HG03354 (cell line): ENCODE measurements at regions not wholly inside any gene's neighbourhood (a gene's known extent, or its start where the extent isn't known, plus 50 kb on each side); places are given as distances from the start of the nearest gene placed in this dataset.
"Not testable (repeated sequence)": the region's sequence is repeated elsewhere in the genome, so short reads cannot be mapped to it uniquely, and the experiment has no call there.

ENCODE experiments used
- ATAC-seq: cut with Tn5 transposase; IDR thresholded peaks from one replicate; pipeline ENCODE4 v1.9.1; 2021; ENCODE audit warnings: mild to moderate bottlenecking; ENCODE audit not compliant: unreplicated experiment, poor library complexity, severe bottlenecking

DNA sequence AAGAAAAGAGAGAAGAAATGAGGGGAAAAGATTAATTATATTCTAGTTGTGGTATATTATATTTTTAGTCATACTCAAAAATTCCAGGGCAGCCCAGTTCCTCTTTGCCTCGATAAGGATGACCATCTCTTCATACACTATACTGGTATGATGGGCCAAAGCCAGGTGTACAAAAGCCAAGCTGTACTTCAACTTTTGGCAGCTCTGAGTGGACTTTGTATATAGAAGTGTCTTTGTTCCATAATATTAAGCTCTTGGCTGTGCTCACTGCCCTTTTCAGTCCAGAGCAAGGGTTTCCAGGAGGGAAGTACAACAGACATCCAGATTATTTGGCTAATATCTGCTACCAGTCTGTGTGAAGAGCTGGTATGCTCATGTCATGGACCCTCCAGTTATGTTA, 934.3 kb upstream of the CDH10 start:
- ATAC-seq: no peak

DNA sequence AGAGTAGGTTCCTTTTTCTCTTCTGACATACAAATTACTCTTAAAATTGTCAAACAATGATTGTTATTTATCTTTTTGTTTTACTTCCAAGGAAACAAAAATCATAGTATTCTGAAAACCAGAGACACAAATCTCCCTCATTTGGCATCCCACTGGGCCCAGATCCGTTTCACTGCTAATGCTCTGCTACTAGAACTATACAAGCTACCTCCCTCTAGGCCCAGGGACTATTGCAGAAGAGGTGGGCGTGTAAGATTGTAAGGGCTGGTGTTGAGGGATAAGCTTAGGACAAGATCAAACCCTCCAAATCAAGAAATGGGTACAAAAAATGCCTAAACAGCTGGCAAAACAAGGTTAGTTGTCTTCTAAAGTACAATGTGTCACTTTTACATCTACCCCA, 928.9 kb upstream of the CDH10 start:
- no peak for ATAC-seq

DNA sequence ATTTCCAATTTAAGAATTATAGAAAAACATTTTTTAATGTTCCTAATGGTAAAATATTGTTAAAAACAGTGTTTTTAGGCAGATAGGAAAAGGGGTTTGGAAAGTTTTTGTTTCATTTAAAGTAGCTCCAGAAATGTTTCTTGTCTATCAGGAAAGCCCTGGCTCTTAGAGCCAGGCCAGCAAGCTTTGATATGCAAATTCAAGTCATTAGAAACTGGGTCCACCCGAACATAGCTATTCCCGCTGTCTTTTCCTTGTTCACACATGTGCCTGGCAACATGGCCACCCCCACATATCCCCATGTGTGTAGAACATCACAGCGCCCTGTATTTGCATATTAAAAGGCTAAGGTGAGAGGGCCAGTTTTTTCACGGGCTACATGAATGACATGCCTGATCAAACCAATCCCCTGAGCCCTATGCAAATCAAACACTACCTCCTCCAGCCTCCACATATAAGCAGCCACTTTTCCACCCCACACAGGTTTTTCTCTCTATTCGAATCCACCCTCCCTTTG, 925.3 kb upstream of the CDH10 start:
- no peak for ATAC-seq

DNA sequence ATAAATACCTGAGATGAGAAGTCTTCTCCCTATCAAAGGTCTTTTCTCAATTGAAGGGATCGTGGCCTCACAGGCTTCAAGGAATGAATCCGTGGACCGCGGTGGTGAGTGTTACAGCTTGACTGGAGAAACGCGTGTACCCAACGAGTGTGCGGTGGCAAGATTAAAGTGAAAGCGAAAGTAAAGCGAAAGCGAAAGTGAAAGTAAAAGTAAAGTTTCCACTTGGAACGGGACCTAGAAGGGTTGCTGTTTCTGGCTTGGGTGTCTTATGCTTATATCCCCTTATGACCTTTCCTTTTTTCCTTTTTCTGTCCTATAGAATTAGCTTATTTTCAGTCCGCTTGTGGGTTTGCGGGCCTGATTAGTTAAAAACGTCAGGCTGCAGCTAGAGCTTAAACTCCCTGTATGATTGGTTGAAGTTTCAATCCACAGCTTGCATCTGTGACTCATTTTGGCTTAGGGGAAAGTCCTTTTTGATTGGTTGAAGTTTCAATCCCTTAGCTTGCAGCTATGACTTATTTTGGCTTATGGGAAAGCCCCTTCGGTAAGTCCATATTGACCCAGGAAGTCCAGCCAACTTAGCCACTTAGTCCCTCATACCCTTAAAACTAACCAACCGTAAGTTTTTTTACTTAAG, 924.3 kb upstream of the CDH10 start:
- ATAC-seq: no peak

DNA sequence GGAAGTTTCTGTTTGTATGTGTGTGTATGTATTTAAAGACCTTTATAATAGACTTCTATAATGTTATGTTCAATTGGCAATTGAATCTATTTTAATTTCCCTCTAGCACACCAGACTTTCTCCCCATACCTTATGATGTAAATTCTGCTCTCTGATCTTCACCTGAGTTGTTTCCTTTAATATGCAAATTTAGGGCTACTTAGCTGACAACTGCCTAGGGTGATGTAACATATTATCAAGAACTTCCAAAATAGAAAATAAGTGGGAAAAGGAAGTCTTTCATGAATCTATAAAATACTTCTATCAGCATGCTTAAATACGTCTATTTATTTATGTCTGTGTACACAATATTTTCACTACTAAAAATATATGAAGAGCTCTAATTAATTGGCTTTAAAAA, 923.5 kb upstream of the CDH10 start:
- no peak for ATAC-seq

DNA sequence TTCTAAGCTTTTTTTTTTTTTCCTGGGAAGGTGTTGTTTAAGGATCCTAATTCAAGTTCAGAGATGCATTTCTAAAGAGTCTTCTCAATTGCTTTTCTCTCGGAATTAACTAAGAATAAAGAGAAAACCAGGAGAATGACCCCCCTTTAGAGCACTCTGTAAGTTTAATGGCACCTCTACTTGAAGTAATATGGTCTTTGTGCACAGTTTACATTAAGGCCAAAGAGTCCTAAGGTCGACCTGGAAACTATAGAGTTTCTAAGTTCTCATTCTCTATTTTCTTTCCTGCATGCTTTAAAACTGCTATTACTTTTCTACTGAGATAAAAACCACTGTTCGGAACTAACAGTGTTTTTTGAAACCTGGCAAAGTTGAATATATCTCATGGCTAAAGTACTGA, 923.1 kb upstream of the CDH10 start:
- no peak for ATAC-seq

DNA sequence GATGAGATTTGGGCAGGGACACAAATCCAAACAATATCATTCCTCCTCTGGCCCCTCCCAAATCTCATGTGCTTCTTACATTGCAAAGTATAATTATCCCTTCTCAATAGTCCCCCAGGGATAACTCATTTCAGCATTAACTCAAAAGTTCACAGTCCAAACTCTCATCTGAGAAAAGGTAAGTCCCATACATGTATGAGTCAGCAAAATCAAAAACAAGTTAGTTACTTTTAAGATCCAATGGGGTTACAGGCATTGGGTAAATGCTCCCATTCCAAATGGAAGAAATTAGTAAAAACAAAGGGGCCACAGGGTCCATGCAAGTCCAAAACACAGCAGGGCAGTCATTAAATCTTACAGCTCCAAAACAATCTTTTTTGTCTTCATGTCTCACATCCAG, 917.9 kb upstream of the CDH10 start:
- ATAC-seq: no peak

DNA sequence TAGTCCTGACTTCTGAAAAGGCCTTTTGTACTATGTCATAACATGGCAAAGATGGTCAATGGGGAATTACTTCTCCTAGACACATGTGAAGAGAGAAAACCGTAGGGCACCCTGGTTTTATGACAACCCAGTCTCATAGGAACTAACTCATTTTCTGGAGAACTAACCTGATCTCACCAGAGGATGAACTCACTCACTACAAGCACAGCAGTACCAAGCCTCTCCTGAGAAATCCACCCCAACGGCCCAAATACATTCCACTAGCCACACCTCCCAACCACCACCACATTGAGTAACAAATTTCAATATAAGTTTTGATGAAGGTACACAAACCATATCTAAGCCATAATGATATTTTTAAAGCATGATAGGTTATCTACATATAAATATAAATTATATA, 909.3 kb upstream of the CDH10 start:
- ATAC-seq: no peak

DNA sequence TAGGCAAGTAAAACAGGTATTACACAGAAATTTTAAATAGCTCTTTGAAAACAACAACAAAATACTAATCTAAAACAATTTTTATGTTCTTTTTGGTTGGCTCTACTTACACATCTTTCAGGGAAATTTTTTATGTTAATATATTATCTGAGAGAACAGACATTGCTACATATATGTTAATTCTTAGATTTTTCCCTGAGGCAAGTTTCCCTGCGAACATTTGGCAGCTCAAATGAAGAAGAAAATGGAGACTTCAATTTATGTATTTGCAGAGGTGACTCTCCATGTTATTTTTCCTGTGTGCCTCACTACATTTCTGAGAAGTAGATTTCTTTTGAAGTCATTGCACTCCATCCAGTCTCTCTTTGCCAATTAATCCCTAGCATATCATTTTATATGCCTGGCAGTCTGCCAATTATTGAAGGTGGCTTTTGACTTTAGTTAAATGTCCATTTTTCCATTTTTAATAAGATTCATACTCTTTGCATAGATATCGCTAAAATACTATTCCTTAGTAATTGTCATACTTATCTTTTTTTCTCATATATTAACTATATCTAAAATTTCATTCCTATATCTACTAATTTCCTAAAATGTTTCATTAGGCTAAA, 908.2 kb upstream of the CDH10 start:
- no peak for ATAC-seq

DNA sequence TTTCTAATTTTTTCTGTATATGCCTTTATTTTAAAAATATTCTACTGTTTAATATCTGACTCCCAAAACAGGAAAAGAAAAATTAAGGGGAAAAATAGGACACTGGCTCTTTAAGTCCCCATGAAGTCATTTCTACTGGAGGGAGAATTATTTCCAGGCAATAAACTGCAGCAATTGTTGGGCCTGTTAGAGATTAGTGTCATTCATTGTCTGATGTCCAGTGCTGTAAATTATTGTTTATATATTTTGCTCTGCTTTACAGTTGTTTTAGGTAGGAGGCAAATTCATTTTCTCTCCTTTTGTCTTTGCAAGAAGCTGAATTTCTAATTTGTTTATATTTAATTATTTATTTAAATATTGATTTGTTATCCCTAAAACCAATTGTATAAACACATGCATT, 906.0 kb upstream of the CDH10 start:
- ATAC-seq: no peak

DNA sequence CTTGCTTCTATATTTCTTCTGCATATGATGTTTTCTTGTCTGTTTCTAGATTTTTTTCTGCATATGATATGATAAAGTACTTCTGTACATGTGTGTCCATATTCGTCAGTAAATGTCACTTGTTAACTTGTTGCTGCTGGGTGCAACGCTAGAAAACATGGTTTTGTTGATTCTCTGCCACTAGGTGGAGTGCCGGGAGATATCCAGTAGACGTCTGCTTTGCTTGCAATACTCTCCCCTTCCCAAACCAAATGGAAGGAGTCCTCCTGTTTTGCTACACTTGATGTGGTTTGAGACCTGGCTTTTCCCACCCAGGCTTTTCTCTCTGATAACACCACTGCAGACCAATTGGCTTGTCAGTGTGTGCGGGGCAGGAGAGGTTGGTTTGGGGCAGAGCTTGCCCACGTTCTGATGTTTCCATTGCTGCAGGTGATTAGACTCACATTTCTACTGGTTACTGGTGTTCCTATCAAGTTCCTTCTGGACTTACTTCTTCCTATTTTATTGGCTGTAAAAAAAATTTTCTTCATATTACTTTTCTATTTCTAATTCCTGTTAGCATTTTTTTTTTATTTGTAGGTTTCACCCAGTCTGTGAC, 900.0 kb upstream of the CDH10 start:
- ATAC-seq: peak; percentile 53

DNA sequence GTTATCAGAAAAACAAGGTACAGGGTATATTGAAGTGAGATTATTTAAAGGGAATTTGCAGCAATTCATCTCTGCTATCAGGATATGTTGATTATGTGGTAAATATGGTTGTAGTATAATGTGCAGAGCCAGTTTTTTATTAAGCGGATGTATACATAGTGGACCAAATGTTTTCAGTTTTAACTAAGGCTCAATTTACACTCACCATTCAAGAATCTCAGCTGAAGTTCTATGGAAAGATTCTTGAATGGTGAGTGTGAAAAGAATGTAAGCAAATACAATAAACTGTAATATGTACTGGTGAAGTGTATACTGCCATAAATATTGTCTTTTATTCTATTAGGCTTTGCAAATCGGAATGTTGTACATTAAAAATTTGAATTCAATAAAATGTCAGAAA, 895.9 kb upstream of the CDH10 start:
- no peak for ATAC-seq

DNA sequence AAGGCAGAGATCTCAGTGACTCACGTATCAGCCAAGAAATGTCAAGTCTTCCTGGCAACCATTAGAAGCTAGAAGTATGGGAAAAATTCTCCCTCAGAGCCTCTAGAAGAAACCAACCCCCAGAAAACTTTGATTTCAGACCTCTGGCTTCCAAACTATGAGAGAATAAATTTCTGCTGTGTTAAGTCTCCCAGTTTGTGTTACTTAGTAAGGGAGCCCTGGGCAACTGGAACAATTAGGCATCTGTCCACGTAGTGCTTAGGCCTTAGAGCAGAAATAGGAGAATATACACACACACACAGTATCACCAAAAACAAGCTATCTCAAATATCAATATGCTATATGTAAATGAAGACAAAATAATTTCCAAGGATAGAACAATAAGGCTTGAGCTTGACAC, 894.8 kb upstream of the CDH10 start:
- no peak for ATAC-seq

DNA sequence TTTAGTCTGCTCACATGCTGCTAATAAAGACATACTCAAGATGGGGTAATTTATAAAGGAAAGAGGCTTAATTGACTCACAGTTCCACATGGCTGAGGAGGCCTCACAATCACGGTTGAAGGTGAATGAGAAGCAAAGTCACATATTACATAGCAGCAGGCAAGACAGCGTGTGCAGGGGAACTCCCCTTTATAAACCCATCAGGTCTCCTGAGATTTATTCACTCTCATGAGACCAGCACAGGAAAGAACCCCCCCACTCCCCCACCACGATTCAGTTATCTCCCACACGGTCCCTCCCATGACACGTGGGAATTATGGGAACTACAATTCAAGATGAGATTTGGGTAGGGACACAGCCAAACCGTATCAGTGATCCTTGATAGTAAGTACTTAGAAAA, 891.7 kb upstream of the CDH10 start:
- not testable (repeated sequence) for ATAC-seq

DNA sequence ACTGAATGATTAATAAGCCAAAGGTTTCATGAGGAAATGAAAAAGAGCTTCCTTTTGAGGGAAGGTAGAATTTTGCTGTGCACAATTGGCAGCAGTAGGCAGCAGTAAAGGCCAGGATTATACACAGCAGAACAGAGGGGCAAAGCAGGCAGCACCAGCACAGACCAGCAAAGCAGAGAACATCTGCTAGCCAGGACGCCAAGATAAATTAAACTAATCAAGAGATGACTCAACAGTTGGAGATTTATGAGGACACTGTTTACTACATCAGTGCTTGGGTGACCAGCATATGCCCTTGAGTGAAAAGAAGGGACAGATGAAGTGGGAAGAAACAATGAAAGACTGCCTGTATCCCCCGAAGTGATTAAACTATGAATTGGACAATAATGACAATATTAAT, 871.4 kb upstream of the CDH10 start:
- ATAC-seq: no peak

DNA sequence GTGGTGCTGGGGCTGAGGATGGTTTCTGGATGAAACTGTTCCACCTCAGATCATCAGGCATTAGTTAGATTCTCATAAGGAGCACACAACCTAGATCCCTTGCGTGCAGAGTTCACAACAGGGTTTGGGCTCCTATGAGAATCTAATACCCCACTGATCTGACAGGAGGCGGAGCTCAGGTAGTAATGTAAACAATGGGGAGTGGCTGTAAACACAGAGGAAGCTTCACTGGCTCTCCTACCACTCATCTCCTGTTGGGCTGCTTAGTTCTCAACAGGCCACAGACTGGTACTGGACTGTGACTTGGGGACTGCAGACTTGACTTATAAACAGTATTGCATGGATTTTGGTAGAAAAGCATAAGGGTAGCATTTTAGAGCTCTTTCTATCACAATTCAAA, 870.7 kb upstream of the CDH10 start:
- ATAC-seq: no peak

DNA sequence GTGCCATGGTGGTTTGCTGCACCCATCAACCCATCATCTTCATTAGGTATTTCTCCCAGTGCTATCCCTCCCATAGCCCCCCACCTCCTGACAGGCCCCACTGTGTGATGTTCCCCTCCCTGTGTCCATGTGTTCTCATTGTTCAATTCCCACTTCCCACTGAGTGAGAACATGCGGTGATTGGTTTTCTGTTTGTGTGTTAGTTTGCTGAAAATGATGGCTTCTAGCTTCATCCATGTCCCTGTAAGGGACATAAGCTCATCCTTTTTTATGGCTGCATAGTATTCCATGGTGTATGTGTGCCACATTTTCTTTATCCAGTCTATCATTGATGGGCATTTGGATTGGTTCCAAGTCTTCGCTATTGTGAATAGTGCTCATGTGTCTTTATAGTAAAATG, 865.9 kb upstream of the CDH10 start:
- ATAC-seq: not testable (repeated sequence)

DNA sequence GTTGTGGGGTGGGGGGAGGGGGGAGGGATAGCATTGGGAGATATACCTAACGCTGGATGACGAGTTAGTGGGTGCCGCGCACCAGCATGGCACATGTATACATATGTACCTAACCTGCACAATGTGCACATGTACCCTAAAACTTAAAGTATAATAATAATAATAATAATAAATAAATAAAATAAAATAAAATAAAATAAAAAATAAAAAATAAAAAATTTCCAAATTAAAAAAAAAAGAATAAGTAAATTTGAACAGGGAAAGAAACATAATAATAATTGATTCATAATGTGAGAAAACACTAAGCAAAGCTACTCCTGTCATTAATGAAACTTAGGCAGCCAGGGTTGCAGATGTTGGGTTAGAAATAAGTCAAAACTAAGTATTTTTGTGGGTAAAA, 863.2 kb upstream of the CDH10 start:
- not testable (repeated sequence) for ATAC-seq

DNA sequence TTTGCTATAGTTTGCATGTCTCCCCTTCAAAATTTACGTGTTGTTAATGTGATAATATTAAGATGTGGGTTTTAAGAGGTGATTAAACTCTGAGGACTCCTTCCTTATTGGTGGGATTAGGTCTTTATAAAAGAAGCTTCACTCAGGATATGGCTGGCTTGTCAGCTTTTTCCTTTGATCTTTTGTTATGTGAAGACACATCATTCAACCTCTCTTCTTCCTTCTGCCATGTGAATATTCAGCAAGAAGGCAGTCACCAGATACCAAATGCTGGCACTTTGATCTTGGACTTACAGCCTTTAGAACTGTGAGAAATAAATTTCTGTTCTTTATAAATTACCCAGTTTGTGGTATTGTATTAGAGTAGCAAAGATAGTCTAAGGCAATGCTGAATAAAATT, 855.9 kb upstream of the CDH10 start:
- ATAC-seq: no peak

DNA sequence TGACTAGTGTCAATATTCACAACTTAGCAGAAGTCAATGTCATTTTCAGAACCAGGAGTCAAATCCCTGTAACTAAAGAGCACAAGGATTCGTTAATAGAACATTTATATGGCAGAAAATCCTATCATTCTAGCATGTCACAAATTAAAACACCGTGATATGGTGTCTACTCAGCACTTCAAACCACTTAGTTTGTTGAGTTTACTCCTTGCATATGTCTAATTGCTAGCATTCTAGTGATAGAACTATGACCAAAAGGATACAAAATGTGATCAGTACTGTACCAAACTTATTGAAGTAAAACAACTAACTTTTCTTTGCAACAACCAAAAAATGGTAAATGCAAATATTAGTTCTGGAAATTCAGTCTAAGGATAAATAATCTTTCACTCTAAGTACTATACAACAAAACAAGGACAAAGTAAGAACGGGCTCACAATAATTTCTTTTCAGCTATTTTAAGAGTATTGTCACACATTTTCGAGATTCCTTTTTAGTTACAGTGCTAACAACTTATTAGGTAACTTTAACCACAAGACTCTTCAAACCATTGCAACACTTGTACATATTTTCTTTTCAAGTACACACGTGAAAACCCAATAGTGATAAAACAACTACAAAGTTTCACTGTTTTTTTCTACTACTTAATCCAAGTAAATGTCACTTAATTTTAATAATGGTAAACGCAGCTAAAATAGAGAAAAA, 845.2 kb upstream of the CDH10 start:
- ATAC-seq: no peak

DNA sequence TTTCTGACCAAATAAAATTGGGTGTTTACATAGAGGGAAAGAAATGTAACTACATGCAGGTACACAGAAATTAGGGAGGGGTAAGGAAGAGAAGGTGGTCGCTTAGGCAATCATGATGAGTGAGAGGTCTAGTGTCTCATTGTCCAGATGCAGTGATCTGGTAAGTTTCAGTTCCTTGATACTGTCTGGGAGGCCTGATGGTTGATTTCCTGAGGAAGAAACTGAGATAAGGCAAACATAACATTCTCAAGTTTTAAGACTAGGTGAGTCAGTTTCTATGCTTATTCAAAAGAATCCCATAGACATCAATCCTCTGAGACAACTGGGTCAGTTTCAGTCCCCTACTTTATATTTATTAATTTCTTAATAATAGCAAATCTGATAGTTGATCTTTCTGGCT, 843.3 kb upstream of the CDH10 start:
- no peak for ATAC-seq
